Cardiac muscle cell (in vitro differentiated cells and primary cell): ENCODE measurements at regions not wholly inside any gene's neighbourhood (a gene's known extent, or its start where the extent isn't known, plus 50 kb on each side); places are given as distances from the start of the nearest gene placed in this dataset.

ENCODE experiments used
- DNase-seq, 2 donors: peaks; one replicate each; pipeline versions ENCODE4 v3.0.0 to v3.0.0-alpha.2; 2010 to 2017; ENCODE audit warnings: low read depth in 1 of 2, low spot score in 1 of 2
- H3K27ac ChIP-seq: fragments of 200-600 bp; sonication (generic); 2 replicates; pipeline ENCODE4 v1.5.1; 2016
- H3K27me3 ChIP-seq: fragments of 200-600 bp; sonication (generic); 2 replicates; pipeline ENCODE4 v1.6.0; 2016; ENCODE audit warnings: control low read depth
- H3K36me3 ChIP-seq: fragments of 200-600 bp; sonication (generic); 2 replicates; pipeline ENCODE4 v1.5.1; 2016; ENCODE audit warnings: control low read depth
- H3K4me1 ChIP-seq: fragments of 200-600 bp; sonication (generic); 2 replicates; pipeline ENCODE4 v1.8.1; 2017; ENCODE audit warnings: low read depth, mild to moderate bottlenecking, mixed run types
- H3K4me3 ChIP-seq: fragments of 200-600 bp; sonication (generic); 2 replicates; pipeline ENCODE4 v1.5.1; 2016; ENCODE audit warnings: mild to moderate bottlenecking
- H3K9me3 ChIP-seq: fragments of 200-600 bp; sonication (generic); 2 replicates; pipeline ENCODE4 v1.5.1; 2017; ENCODE audit warnings: low read depth, mild to moderate bottlenecking, control low read depth
- TF ChIP-seq, protein P1 (sequence below): IDR thresholded peaks from 2 replicates; pipeline ENCODE4 v1.5.1; 2012; ENCODE audit warnings: low read depth, mild to moderate bottlenecking, low read length

GRCh38 chr7:17481118-17481517 is 182.7 kb downstream of the AHR start:
- Histone ChIP-seq H3K9me3 (no peaks in the 10 kb centered on the region), H3K27me3 (no peaks in the 10 kb centered on the region)
- TF ChIP-seq, protein P1, sequence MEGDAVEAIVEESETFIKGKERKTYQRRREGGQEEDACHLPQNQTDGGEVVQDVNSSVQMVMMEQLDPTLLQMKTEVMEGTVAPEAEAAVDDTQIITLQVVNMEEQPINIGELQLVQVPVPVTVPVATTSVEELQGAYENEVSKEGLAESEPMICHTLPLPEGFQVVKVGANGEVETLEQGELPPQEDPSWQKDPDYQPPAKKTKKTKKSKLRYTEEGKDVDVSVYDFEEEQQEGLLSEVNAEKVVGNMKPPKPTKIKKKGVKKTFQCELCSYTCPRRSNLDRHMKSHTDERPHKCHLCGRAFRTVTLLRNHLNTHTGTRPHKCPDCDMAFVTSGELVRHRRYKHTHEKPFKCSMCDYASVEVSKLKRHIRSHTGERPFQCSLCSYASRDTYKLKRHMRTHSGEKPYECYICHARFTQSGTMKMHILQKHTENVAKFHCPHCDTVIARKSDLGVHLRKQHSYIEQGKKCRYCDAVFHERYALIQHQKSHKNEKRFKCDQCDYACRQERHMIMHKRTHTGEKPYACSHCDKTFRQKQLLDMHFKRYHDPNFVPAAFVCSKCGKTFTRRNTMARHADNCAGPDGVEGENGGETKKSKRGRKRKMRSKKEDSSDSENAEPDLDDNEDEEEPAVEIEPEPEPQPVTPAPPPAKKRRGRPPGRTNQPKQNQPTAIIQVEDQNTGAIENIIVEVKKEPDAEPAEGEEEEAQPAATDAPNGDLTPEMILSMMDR, result no peak

GRCh38 chr7:17485368-17485767 is 186.9 kb downstream of the AHR start:
- H3K27ac ChIP-seq, result no peak overlapping the region
- no peaks in the 10 kb centered on the region for H3K9me3 ChIP-seq
- H3K4me3 ChIP-seq, result no peak overlapping the region
- no peak for DNase-seq
- H3K36me3 ChIP-seq, result no peaks in the 10 kb centered on the region
- H3K27me3 ChIP-seq, result no peaks in the 10 kb centered on the region
- peaks cover 13% of the 10 kb centered on the region for H3K4me1 ChIP-seq
- TF ChIP-seq, protein P1, result no peak

More at GRCh38 chr7:17481118-17481517, 182.7 kb downstream of the AHR start:
- Histone ChIP-seq H3K4me1 (peaks cover 13% of the 10 kb centered on the region), H3K4me3 (no peak overlapping the region), H3K36me3 (no peaks in the 10 kb centered on the region), H3K27ac (no peak overlapping the region)
- DNase-seq, result no peak

DNA sequence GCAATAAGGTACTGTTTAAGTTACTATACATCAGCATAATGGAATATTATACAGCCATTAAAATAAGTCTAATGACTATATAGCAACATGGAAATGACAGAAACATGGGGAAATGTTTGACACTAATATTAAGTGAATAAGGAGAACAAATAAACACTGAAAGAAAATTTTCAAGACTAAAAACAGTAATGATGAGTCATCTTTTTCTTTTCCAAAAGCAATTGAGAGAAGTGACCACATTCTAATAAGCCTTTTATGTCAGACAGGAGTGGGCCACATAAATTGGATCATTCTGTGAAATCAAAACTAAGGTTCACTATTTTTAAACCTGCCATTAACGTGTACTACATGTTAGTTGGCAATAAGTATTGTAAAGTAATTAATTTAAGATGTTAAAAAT is 187.5 kb downstream of the AHR start:
- H3K4me1 ChIP-seq, result peaks cover 13% of the 10 kb centered on the region
- no peaks in the 10 kb centered on the region for H3K9me3 ChIP-seq
- H3K27me3 ChIP-seq, result no peaks in the 10 kb centered on the region
- H3K27ac ChIP-seq, result no peak overlapping the region
- H3K4me3 ChIP-seq, result no peak overlapping the region
- H3K36me3 ChIP-seq, result no peaks in the 10 kb centered on the region
- TF ChIP-seq, protein P1, result no peak
- no peak for DNase-seq

DNA sequence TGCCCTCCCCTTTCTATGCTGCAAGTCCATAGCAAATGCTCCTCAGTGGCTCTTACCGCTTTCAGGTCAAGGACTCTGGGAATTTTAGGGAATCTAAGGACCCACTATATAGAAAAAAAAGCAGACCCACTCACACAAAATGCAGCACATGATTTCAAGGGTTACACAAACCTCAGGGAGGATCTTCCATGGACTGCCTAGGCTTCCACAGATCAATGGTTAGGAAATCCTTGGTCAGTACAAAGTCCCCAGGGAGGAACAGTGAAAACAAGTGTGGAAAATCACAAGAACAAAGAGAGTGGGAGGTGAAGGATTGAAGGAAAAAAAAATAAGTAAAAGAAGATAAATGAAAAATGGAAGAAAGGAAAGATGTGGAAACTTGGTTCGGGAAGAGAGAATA is 188.4 kb downstream of the AHR start:
- no peak for DNase-seq
- Histone ChIP-seq H3K4me1 (peaks cover 7% of the 10 kb centered on the region), H3K9me3 (no peaks in the 10 kb centered on the region), H3K4me3 (no peak overlapping the region), H3K36me3 (no peaks in the 10 kb centered on the region), H3K27me3 (no peaks in the 10 kb centered on the region), H3K27ac (no peak overlapping the region)
- TF ChIP-seq, protein P1, result no peak

GRCh38 chr7:17487343-17487742 is 188.9 kb downstream of the AHR start:
- no peak for DNase-seq
- H3K9me3 ChIP-seq, result no peaks in the 10 kb centered on the region
- no peaks in the 10 kb centered on the region for H3K27me3 ChIP-seq
- TF ChIP-seq, protein P1, result no peak
- H3K4me3 ChIP-seq, result no peak overlapping the region
- H3K27ac ChIP-seq, result no peak overlapping the region
- peaks cover 2% of the 10 kb centered on the region for H3K4me1 ChIP-seq
- no peaks in the 10 kb centered on the region for H3K36me3 ChIP-seq

DNA sequence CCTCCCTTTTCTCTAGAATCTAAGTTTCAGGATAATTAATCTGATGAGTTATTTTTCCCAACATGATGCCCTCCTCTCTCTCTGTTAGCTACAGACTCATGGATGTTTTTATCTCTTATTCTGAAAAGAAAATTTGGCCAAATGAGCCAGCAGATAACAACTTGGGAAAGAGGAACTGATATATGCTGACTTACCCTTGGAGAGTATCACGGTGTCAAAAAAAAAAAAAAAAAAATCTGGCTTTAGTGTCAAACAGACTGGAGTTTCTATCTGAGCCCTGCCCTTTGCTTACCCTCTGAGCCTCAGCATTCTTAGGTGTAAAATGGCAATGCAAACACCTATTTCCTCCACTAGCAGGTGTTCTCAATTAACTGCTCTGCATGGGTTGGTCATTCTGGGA is 190.4 kb downstream of the AHR start:
- TF ChIP-seq, protein P1, result no peak
- no peaks in the 10 kb centered on the region for H3K9me3 ChIP-seq
- H3K27me3 ChIP-seq, result no peaks in the 10 kb centered on the region
- H3K4me3 ChIP-seq, result no peak overlapping the region
- H3K36me3 ChIP-seq, result no peaks in the 10 kb centered on the region
- DNase-seq, result no peak
- H3K27ac ChIP-seq, result no peak overlapping the region
- no peaks in the 10 kb centered on the region for H3K4me1 ChIP-seq
